ENCODE measurements at regions not wholly inside any gene's neighbourhood (a gene's known extent, or its start where the extent isn't known, plus 50 kb on each side); places are given as distances from the start of the nearest gene placed in this dataset.

- no peak overlapping the region for H3K4me3 ChIP-seq (ENCODE audit: low read length in 3 of 3)
These were observed 111.9 kb upstream of the KIT start for GRCh38 chr4:54545663-54546424.

GRCh38 chr4:54547299-54548097 lies 110.3 kb upstream of the KIT start:
- no peak for TF ChIP-seq CTCF (IDR thresholded peaks at IDR 0.05; ENCODE audit: borderline replicate concordance, extremely low read depth, insufficient read depth)
- intact Hi-C loops (cut with DNase I): no loop called here
- peak overlapping the region; percentile 23 to 30 for H3K27ac ChIP-seq (ENCODE audit: low read depth in 2 of 2, low read length in 2 of 2)
- peaks cover 0 to 8% (median 0%) of the 10 kb centered on the region in 3 donors for H3K4me1 ChIP-seq (ENCODE audit: control insufficient read depth in 2 of 3, insufficient read depth in 2 of 3, low read depth in 1 of 3, low read length in 3 of 3)
- H3K36me3 ChIP-seq (ENCODE audit: control insufficient read depth in 2 of 3, insufficient read depth in 3 of 3, low read length in 3 of 3): no peaks in the 10 kb centered on the region
- no peak overlapping the region for H3K9ac ChIP-seq (ENCODE audit: low read length in 3 of 3)
- FAIRE-seq (no peak), DNase-seq (peak in 2 of 5 donors; percentile 18 to 21)
- H3K4me3 ChIP-seq (ENCODE audit: low read length in 3 of 3): no peak overlapping the region
- H3K9me3 ChIP-seq (ENCODE audit: control insufficient read depth in 2 of 3, insufficient read depth in 1 of 3, low read length in 3 of 3): no peaks in the 10 kb centered on the region
- H3K27me3 ChIP-seq (ENCODE audit: control insufficient read depth, insufficient read depth, low read length): no peaks in the 10 kb centered on the region

More at GRCh38 chr4:54545663-54546424, 111.9 kb upstream of the KIT start:
- intact Hi-C loops (cut with DNase I): no loop called here
- Histone ChIP-seq H3K27me3 (ENCODE audit: control insufficient read depth, insufficient read depth, low read length) (no peaks in the 10 kb centered on the region), H3K9ac (ENCODE audit: low read length in 3 of 3) (no peak overlapping the region), H3K4me1 (ENCODE audit: control insufficient read depth in 2 of 3, insufficient read depth in 2 of 3, low read depth in 1 of 3, low read length in 3 of 3) (peaks cover 0 to 8% (median 0%) of the 10 kb centered on the region in 3 donors), H3K27ac (ENCODE audit: low read depth in 2 of 2, low read length in 2 of 2) (no peak overlapping the region), H3K36me3 (ENCODE audit: control insufficient read depth in 2 of 3, insufficient read depth in 3 of 3, low read length in 3 of 3) (no peaks in the 10 kb centered on the region), H3K9me3 (ENCODE audit: control insufficient read depth in 2 of 3, insufficient read depth in 1 of 3, low read length in 3 of 3) (no peaks in the 10 kb centered on the region)
- DNase-seq (no peak), FAIRE-seq (no peak)
- no peak for TF ChIP-seq CTCF (IDR thresholded peaks at IDR 0.05; ENCODE audit: borderline replicate concordance, extremely low read depth, insufficient read depth)

GRCh38 chr4:54548098-54548620 lies 109.6 kb upstream of the KIT start:
- Histone ChIP-seq H3K27me3 (ENCODE audit: control insufficient read depth, insufficient read depth, low read length) (no peaks in the 10 kb centered on the region), H3K9ac (ENCODE audit: low read length in 3 of 3) (no peak overlapping the region), H3K4me3 (ENCODE audit: low read length in 3 of 3) (no peak overlapping the region), H3K36me3 (ENCODE audit: control insufficient read depth in 2 of 3, insufficient read depth in 3 of 3, low read length in 3 of 3) (no peaks in the 10 kb centered on the region), H3K4me1 (ENCODE audit: control insufficient read depth in 2 of 3, insufficient read depth in 2 of 3, low read depth in 1 of 3, low read length in 3 of 3) (peaks cover 0 to 8% (median 0%) of the 10 kb centered on the region in 3 donors), H3K9me3 (ENCODE audit: control insufficient read depth in 2 of 3, insufficient read depth in 1 of 3, low read length in 3 of 3) (no peaks in the 10 kb centered on the region), H3K27ac (ENCODE audit: low read depth in 2 of 2, low read length in 2 of 2) (peak overlapping the region in 1 of 2 donors; percentile 14)
- intact Hi-C loops (cut with DNase I): no loop called here
- DNase-seq (no peak), FAIRE-seq (no peak)
- TF ChIP-seq CTCF (IDR thresholded peaks at IDR 0.05; ENCODE audit: borderline replicate concordance, extremely low read depth, insufficient read depth): no peak

All from kidney (tissue), 13 donors.